ENCODE measurements at regions not wholly inside any gene's neighbourhood (a gene's known extent, or its start where the extent isn't known, plus 50 kb on each side); places are given as distances from the start of the nearest gene placed in this dataset.

- no peak overlapping the region for H3K27ac ChIP-seq (ENCODE audit: low read depth, low read length)
- no peaks in the 10 kb centered on the region for H3K9me3 ChIP-seq (ENCODE audit: control insufficient read depth, insufficient read depth, low read length)
- no peak overlapping the region for H3K4me2 ChIP-seq (ENCODE audit: low read length)
- peaks cover 21% of the 10 kb centered on the region for H3K4me1 ChIP-seq (ENCODE audit: control insufficient read depth, low read length)
- TF ChIP-seq EZH2phosphoT487 (IDR thresholded peaks at IDR 0.05; ENCODE audit: borderline replicate concordance, low read length), result no peak
- TF ChIP-seq CTCF (IDR thresholded peaks at IDR 0.05; ENCODE audit: low read depth, low read length, poor library complexity, severe bottlenecking), result no peak
- peaks cover 16% of the 10 kb centered on the region for H3K27me3 ChIP-seq (ENCODE audit: control insufficient read depth, low read length)
- H3K36me3 ChIP-seq (ENCODE audit: control insufficient read depth, low read length), result no peaks in the 10 kb centered on the region
- no peaks in the 10 kb centered on the region for H4K20me1 ChIP-seq (ENCODE audit: control insufficient read depth, insufficient read depth, low read depth, low read length)
- no peaks in the 10 kb centered on the region for H3K79me2 ChIP-seq (ENCODE audit: control insufficient read depth, low read length)
- no peak overlapping the region for H3K4me3 ChIP-seq (ENCODE audit: low read length)
- no peaks in the 10 kb centered on the region for H3F3A ChIP-seq (ENCODE audit: control insufficient read depth, insufficient read depth)
- no peaks in the 10 kb centered on the region for H3K9me2 ChIP-seq (replicated peaks; ENCODE audit: control insufficient read depth, low read length)
Observed at GRCh38 chr9:73030370-73031030, 77.6 kb upstream of the ALDH1A1 start.

GRCh38 chr9:73029346-73029745 lies 76.5 kb upstream of the ALDH1A1 start:
- H3K4me1 ChIP-seq (ENCODE audit: control insufficient read depth, low read length), result peaks cover 26% of the 10 kb centered on the region
- H3K27ac ChIP-seq (ENCODE audit: low read depth, low read length), result no peak overlapping the region
- H3K27me3 ChIP-seq (ENCODE audit: control insufficient read depth, low read length), result peaks cover 14% of the 10 kb centered on the region
- no peak for TF ChIP-seq EZH2phosphoT487 (IDR thresholded peaks at IDR 0.05; ENCODE audit: borderline replicate concordance, low read length)
- H3K4me3 ChIP-seq (ENCODE audit: low read length), result no peak overlapping the region
- H4K20me1 ChIP-seq (ENCODE audit: control insufficient read depth, insufficient read depth, low read depth, low read length), result no peaks in the 10 kb centered on the region
- H3K79me2 ChIP-seq (ENCODE audit: control insufficient read depth, low read length), result no peaks in the 10 kb centered on the region
- no peaks in the 10 kb centered on the region for H3K36me3 ChIP-seq (ENCODE audit: control insufficient read depth, low read length)
- no peaks in the 10 kb centered on the region for H3K9me2 ChIP-seq (replicated peaks; ENCODE audit: control insufficient read depth, low read length)
- H3F3A ChIP-seq (ENCODE audit: control insufficient read depth, insufficient read depth), result no peaks in the 10 kb centered on the region
- no peaks in the 10 kb centered on the region for H3K9me3 ChIP-seq (ENCODE audit: control insufficient read depth, insufficient read depth, low read length)
- no peak overlapping the region for H3K4me2 ChIP-seq (ENCODE audit: low read length)

- Histone ChIP-seq H3K4me3 (ENCODE audit: low read length) (peak overlapping the region; percentile 23), H3K4me1 (ENCODE audit: control insufficient read depth, low read length) (peaks cover 26% of the 10 kb centered on the region), H3K9me3 (ENCODE audit: control insufficient read depth, insufficient read depth, low read length) (no peaks in the 10 kb centered on the region), H3K4me2 (ENCODE audit: low read length) (peak overlapping the region; percentile 46), H3K79me2 (ENCODE audit: control insufficient read depth, low read length) (no peaks in the 10 kb centered on the region), H3K27ac (ENCODE audit: low read depth, low read length) (no peak overlapping the region), H3F3A (ENCODE audit: control insufficient read depth, insufficient read depth) (no peaks in the 10 kb centered on the region), H4K20me1 (ENCODE audit: control insufficient read depth, insufficient read depth, low read depth, low read length) (no peaks in the 10 kb centered on the region), H3K27me3 (ENCODE audit: control insufficient read depth, low read length) (peaks cover 14% of the 10 kb centered on the region), H3K9me2 (replicated peaks; ENCODE audit: control insufficient read depth, low read length) (no peaks in the 10 kb centered on the region), H3K36me3 (ENCODE audit: control insufficient read depth, low read length) (no peaks in the 10 kb centered on the region)
- TF ChIP-seq CTCF (IDR thresholded peaks at IDR 0.05; ENCODE audit: low read depth, low read length, poor library complexity, severe bottlenecking) (no peak), EZH2phosphoT487 (IDR thresholded peaks at IDR 0.05; ENCODE audit: borderline replicate concordance, low read length) (no peak)
Observed at GRCh38 chr9:73026375-73026774, 73.5 kb upstream of the ALDH1A1 start.

GRCh38 chr9:73024601-73025034 lies 71.8 kb upstream of the ALDH1A1 start:
- Histone ChIP-seq H4K20me1 (ENCODE audit: control insufficient read depth, insufficient read depth, low read depth, low read length) (no peaks in the 10 kb centered on the region), H3K9me3 (ENCODE audit: control insufficient read depth, insufficient read depth, low read length) (no peaks in the 10 kb centered on the region), H3K79me2 (ENCODE audit: control insufficient read depth, low read length) (no peaks in the 10 kb centered on the region), H3K4me2 (ENCODE audit: low read length) (no peak overlapping the region), H3K27ac (ENCODE audit: low read depth, low read length) (no peak overlapping the region), H3K4me3 (ENCODE audit: low read length) (no peak overlapping the region), H3K36me3 (ENCODE audit: control insufficient read depth, low read length) (no peaks in the 10 kb centered on the region), H3K4me1 (ENCODE audit: control insufficient read depth, low read length) (peaks cover 26% of the 10 kb centered on the region), H3F3A (ENCODE audit: control insufficient read depth, insufficient read depth) (no peaks in the 10 kb centered on the region), H3K27me3 (ENCODE audit: control insufficient read depth, low read length) (peaks cover 14% of the 10 kb centered on the region), H3K9me2 (replicated peaks; ENCODE audit: control insufficient read depth, low read length) (no peaks in the 10 kb centered on the region)
- TF ChIP-seq EZH2phosphoT487 (IDR thresholded peaks at IDR 0.05; ENCODE audit: borderline replicate concordance, low read length) (no peak), CTCF (IDR thresholded peaks at IDR 0.05; ENCODE audit: low read depth, low read length, poor library complexity, severe bottlenecking) (no peak)

Measured in DOHH2 (cell line).